ENCODE measurements at regions not wholly inside any gene's neighbourhood (a gene's known extent, or its start where the extent isn't known, plus 50 kb on each side); places are given as distances from the start of the nearest gene placed in this dataset.

DNA sequence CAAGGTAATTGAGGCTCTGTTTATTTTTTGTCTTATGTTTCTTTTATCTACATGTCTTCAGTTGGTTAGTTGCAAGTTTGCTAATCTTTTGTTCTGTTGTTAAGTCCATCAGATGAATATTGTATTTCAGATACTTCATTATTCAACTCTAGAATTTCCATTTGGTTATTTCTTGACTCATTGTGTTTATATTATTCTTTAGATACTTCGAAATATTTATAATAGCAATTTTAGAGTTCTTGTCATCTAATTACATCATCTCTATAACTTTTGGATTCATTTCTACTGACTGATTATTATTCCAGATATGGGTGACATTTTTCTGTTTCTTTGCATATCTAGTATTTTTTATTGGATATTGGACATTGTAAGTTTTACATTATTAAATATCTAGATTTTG, 405.6 kb downstream of the PLPP3 start:
- H3K9me3 ChIP-seq (ENCODE audit: control insufficient read depth in 2 of 3, insufficient read depth in 1 of 3, low read length in 3 of 3) = peaks cover 0 to 3% (median 0%) of the 10 kb centered on the region in 3 donors
- TF ChIP-seq, protein P1, sequence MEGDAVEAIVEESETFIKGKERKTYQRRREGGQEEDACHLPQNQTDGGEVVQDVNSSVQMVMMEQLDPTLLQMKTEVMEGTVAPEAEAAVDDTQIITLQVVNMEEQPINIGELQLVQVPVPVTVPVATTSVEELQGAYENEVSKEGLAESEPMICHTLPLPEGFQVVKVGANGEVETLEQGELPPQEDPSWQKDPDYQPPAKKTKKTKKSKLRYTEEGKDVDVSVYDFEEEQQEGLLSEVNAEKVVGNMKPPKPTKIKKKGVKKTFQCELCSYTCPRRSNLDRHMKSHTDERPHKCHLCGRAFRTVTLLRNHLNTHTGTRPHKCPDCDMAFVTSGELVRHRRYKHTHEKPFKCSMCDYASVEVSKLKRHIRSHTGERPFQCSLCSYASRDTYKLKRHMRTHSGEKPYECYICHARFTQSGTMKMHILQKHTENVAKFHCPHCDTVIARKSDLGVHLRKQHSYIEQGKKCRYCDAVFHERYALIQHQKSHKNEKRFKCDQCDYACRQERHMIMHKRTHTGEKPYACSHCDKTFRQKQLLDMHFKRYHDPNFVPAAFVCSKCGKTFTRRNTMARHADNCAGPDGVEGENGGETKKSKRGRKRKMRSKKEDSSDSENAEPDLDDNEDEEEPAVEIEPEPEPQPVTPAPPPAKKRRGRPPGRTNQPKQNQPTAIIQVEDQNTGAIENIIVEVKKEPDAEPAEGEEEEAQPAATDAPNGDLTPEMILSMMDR (IDR thresholded peaks at IDR 0.05; ENCODE audit: borderline replicate concordance, extremely low read depth, insufficient read depth) = no peak
- no peak overlapping the region for H3K9ac ChIP-seq (ENCODE audit: low read length in 3 of 3)
- H3K27ac ChIP-seq (ENCODE audit: low read depth in 2 of 2, low read length in 2 of 2) = no peak overlapping the region
- no peak overlapping the region for H3K4me3 ChIP-seq (ENCODE audit: low read length in 3 of 3)
- H3K27me3 ChIP-seq (ENCODE audit: control insufficient read depth, insufficient read depth, low read length) = no peaks in the 10 kb centered on the region
- no peaks in the 10 kb centered on the region for H3K36me3 ChIP-seq (ENCODE audit: control insufficient read depth in 2 of 3, insufficient read depth in 3 of 3, low read length in 3 of 3)
- FAIRE-seq (peak; percentile 11), DNase-seq (no peak)
- H3K4me1 ChIP-seq (ENCODE audit: control insufficient read depth in 2 of 3, insufficient read depth in 2 of 3, low read depth in 1 of 3, low read length in 3 of 3) = peaks cover 0 to 8% (median 7%) of the 10 kb centered on the region in 3 donors
- intact Hi-C loops (cut with DNase I) = no loop called here

DNA sequence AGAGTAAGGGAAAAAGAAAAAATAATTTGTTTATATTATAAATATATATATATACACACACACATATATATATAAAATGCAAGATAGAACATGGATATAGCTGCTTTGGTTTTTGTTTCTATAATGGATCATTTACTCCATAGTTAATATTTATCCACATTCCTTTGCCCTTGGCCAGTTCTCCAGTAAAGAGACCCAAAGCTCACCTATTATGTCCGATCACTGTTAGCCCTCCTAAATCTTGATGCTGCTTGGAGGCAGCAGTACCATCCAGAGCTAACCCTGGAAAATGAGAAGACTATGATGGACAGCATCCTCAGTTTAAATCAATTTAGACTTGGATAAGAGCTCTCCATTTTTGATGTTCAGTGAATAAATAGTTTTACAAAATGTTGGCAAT, 407.7 kb downstream of the PLPP3 start:
- Histone ChIP-seq H3K4me1 (ENCODE audit: control insufficient read depth in 2 of 3, insufficient read depth in 2 of 3, low read depth in 1 of 3, low read length in 3 of 3) (peaks cover 0 to 8% (median 7%) of the 10 kb centered on the region in 3 donors), H3K9ac (ENCODE audit: low read length in 3 of 3) (no peak overlapping the region), H3K4me3 (ENCODE audit: low read length in 3 of 3) (no peak overlapping the region), H3K9me3 (ENCODE audit: control insufficient read depth in 2 of 3, insufficient read depth in 1 of 3, low read length in 3 of 3) (peaks cover 0 to 3% (median 0%) of the 10 kb centered on the region in 3 donors), H3K27ac (ENCODE audit: low read depth in 2 of 2, low read length in 2 of 2) (no peak overlapping the region), H3K36me3 (ENCODE audit: control insufficient read depth in 2 of 3, insufficient read depth in 3 of 3, low read length in 3 of 3) (no peaks in the 10 kb centered on the region), H3K27me3 (ENCODE audit: control insufficient read depth, insufficient read depth, low read length) (no peaks in the 10 kb centered on the region)
- TF ChIP-seq, protein P1 (IDR thresholded peaks at IDR 0.05; ENCODE audit: borderline replicate concordance, extremely low read depth, insufficient read depth) = no peak
- intact Hi-C loops (cut with DNase I) = no loop called here
- DNase-seq (peak in 1 of 5 donors; percentile 30), FAIRE-seq (peak; percentile 33)

DNA sequence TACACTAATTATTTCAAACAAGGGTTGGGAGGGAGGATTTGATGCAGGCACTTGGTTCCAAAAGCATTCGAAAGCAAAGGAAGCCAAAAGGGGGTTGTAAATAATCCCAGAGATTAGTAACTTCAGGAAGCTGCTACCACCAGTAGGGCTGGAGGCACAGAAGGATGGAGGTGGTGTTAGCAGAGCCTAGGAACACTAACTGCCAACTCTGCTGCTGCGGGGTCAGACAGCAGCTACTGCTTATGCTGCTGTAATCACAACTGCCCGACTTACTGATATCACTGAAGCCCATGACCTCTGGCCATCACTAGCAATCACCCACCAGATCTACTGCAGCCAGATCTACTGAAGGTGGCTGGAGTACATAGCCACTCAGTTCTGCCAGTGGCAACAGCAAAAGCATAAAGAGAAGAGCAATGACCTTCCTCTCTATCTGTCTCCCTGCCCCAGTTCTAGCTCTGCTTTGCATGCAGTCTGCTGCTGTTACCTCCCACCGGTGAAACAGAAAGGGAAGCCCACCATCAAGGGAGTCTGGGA, 408.5 kb downstream of the PLPP3 start:
- H3K9ac ChIP-seq (ENCODE audit: low read length in 3 of 3) = no peak overlapping the region
- no peak overlapping the region for H3K27ac ChIP-seq (ENCODE audit: low read depth in 2 of 2, low read length in 2 of 2)
- H3K27me3 ChIP-seq (ENCODE audit: control insufficient read depth, insufficient read depth, low read length) = no peaks in the 10 kb centered on the region
- DNase-seq = no peak
- intact Hi-C loops (cut with DNase I) = no loop called here
- H3K9me3 ChIP-seq (ENCODE audit: control insufficient read depth in 2 of 3, insufficient read depth in 1 of 3, low read length in 3 of 3) = peaks cover 0 to 3% (median 0%) of the 10 kb centered on the region in 3 donors
- no peak overlapping the region for H3K4me3 ChIP-seq (ENCODE audit: low read length in 3 of 3)
- H3K36me3 ChIP-seq (ENCODE audit: control insufficient read depth in 2 of 3, insufficient read depth in 3 of 3, low read length in 3 of 3) = no peaks in the 10 kb centered on the region
- TF ChIP-seq, protein P1 (IDR thresholded peaks at IDR 0.05; ENCODE audit: borderline replicate concordance, extremely low read depth, insufficient read depth) = no peak
- no peak for FAIRE-seq
- H3K4me1 ChIP-seq (ENCODE audit: control insufficient read depth in 2 of 3, insufficient read depth in 2 of 3, low read depth in 1 of 3, low read length in 3 of 3) = peaks cover 0 to 8% (median 7%) of the 10 kb centered on the region in 3 donors

DNA sequence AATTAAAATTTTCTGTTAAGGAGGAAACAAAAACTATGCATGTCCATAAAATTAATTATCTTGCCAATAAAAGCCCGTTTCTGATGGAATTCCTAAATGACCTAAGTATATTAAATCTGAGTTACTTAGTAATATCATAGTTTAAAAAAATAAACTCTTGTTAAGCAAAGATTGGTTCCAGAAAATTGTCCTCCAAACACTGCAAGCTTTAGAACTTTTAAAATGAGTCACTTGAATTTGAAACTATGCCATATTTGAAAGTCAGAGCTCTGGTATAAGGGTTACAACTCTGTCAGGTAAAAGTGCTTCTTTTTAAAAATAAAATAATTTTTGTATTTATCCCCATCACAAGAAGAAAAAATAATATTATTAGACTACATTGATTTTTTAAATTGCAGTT, 409.5 kb downstream of the PLPP3 start:
- no peak overlapping the region for H3K4me3 ChIP-seq (ENCODE audit: low read length in 3 of 3)
- H3K9ac ChIP-seq (ENCODE audit: low read length in 3 of 3) = no peak overlapping the region
- DNase-seq = no peak
- H3K4me1 ChIP-seq (ENCODE audit: control insufficient read depth in 2 of 3, insufficient read depth in 2 of 3, low read depth in 1 of 3, low read length in 3 of 3) = peaks cover 0 to 8% (median 7%) of the 10 kb centered on the region in 3 donors
- no peak overlapping the region for H3K27ac ChIP-seq (ENCODE audit: low read depth in 2 of 2, low read length in 2 of 2)
- H3K9me3 ChIP-seq (ENCODE audit: control insufficient read depth in 2 of 3, insufficient read depth in 1 of 3, low read length in 3 of 3) = peaks cover 0 to 3% (median 0%) of the 10 kb centered on the region in 3 donors
- TF ChIP-seq, protein P1 (IDR thresholded peaks at IDR 0.05; ENCODE audit: borderline replicate concordance, extremely low read depth, insufficient read depth) = no peak
- intact Hi-C loops (cut with DNase I) = no loop called here
- H3K36me3 ChIP-seq (ENCODE audit: control insufficient read depth in 2 of 3, insufficient read depth in 3 of 3, low read length in 3 of 3) = no peaks in the 10 kb centered on the region
- no peaks in the 10 kb centered on the region for H3K27me3 ChIP-seq (ENCODE audit: control insufficient read depth, insufficient read depth, low read length)
- FAIRE-seq = no peak

Measured in kidney (tissue), 13 donors.